SK-N-SH (cell line): ENCODE measurements at regions not wholly inside any gene's neighbourhood (a gene's known extent, or its start where the extent isn't known, plus 50 kb on each side); places are given as distances from the start of the nearest gene placed in this dataset.

ENCODE experiments used
- CTCF ChIA-PET: fragments of 300-600, 350-600 bp; formaldehyde crosslinking; extraction: SDS; loops from one replicate; lab custom pipeline; 2021; lab: Yijun Ruan, JAX
- POLR2A ChIA-PET: fragments of 350-600 bp; sonication (Branson Sonifier 250); formaldehyde crosslinking; extraction: SDS; loops from one replicate; lab custom pipeline; 2020; ENCODE audit warnings: antibody characterized with exemption, inconsistent platforms; lab: Yijun Ruan, JAX
- DNase-seq: peaks from one replicate; pipeline ENCODE4 v3.0.0; 2012
- H2AFZ ChIP-seq: fragments of 200-600 bp; sonication (generic); 2 replicates; pipeline ENCODE4 v1.8.1; 2016; ENCODE audit warnings: antibody characterized with exemption, mild to moderate bottlenecking, low read depth
- H3F3A ChIP-seq: fragments of 200-600 bp; sonication (generic); replicated peaks from 2 replicates; pipeline ENCODE3; 2016; ENCODE audit warnings: antibody characterized with exemption, mild to moderate bottlenecking; ENCODE audit not compliant: insufficient read depth
- H3K27ac ChIP-seq, 2 experiments: fragments of 200-500 bp in 1 of 2; fragments of 200-600 bp in 1 of 2; sonication (Bioruptor generic) in 1 of 2; sonication (generic), shearing (Covaris generic) in 1 of 2; 2 replicates each; pipeline versions ENCODE4 v1.5.1 to v1.6.1; 2014 to 2016; ENCODE audit warnings: low read depth in 2 of 2, inconsistent platforms in 1 of 2, low read length in 1 of 2, mild to moderate bottlenecking in 1 of 2, mixed read lengths in 1 of 2
- H3K27me3 ChIP-seq: fragments of 200-600 bp; sonication (generic), shearing (Covaris generic); 2 replicates; pipeline ENCODE4 v1.6.1; 2016; ENCODE audit warnings: mixed run types; ENCODE audit not compliant: insufficient read depth
- H3K36me3 ChIP-seq, 2 experiments: fragments of 200-500 bp in 1 of 2; fragments of 200-600 bp in 1 of 2; sonication (Bioruptor generic) in 1 of 2; sonication (generic) in 1 of 2; replicated peaks in 1 of 2; 2 replicates each; pipeline versions ENCODE3 to v1.5.1; 2014 to 2016; ENCODE audit warnings: low read length in 1 of 2, mild to moderate bottlenecking in 1 of 2; ENCODE audit not compliant: insufficient read depth in 2 of 2, control insufficient read depth in 1 of 2
- H3K4me1 ChIP-seq, 2 experiments: fragments of 200-500 bp in 1 of 2; fragments of 200-600 bp in 1 of 2; sonication (Bioruptor generic) in 1 of 2; sonication (generic), shearing (Covaris generic) in 1 of 2; 2 replicates each; pipeline versions ENCODE4 v1.5.1 to v1.6.1; 2014 to 2016; ENCODE audit warnings: low read depth in 1 of 2, low read length in 1 of 2, mixed run types in 1 of 2; ENCODE audit not compliant: insufficient read depth in 2 of 2, control insufficient read depth in 1 of 2
- H3K4me2 ChIP-seq: fragments of 200-600 bp; sonication (generic), shearing (Covaris generic); 2 replicates; pipeline ENCODE4 v1.6.1; 2017; ENCODE audit warnings: mixed run types
- H3K4me3 ChIP-seq, 2 experiments: fragments of 200-500 bp in 1 of 2; fragments of 200-600 bp in 1 of 2; sonication (Bioruptor generic) in 1 of 2; sonication (generic), shearing (Covaris generic) in 1 of 2; 2 replicates each; pipeline versions ENCODE4 v1.5.1 to v1.8.1; 2014 to 2016; ENCODE audit warnings: low read depth in 2 of 2, inconsistent platforms in 1 of 2, low read length in 1 of 2, mild to moderate bottlenecking in 1 of 2, mixed read lengths in 1 of 2, moderate library complexity in 1 of 2
- H3K79me2 ChIP-seq: fragments of 200-600 bp; sonication (generic); 2 replicates; pipeline ENCODE4 v1.8.1; 2017; ENCODE audit warnings: mild to moderate bottlenecking; ENCODE audit not compliant: insufficient read depth
- H3K9ac ChIP-seq: fragments of 200-600 bp; sonication (generic); 2 replicates; pipeline ENCODE4 v1.6.1; 2017; ENCODE audit warnings: mixed run types
- H3K9me2 ChIP-seq: fragments of 200-600 bp; sonication (generic); 2 replicates; pipeline ENCODE4 v1.6.1; 2017; ENCODE audit warnings: mixed run types
- H3K9me3 ChIP-seq: fragments of 200-600 bp; sonication (generic); 2 replicates; pipeline ENCODE4 v1.6.1; 2017; ENCODE audit warnings: mixed run types, mild to moderate bottlenecking, moderate library complexity
- H4K20me1 ChIP-seq: fragments of 200-600 bp; sonication (generic); 2 replicates; pipeline ENCODE4 v1.6.1; 2017; ENCODE audit warnings: mild to moderate bottlenecking, mixed run types; ENCODE audit not compliant: insufficient read depth
- CTCF ChIP-seq: fragments of 200-600 bp; sonication (generic); IDR thresholded peaks from 2 replicates; pipeline ENCODE4 v1.6.1; 2017; ENCODE audit warnings: antibody characterized with exemption, mild to moderate bottlenecking, moderate library complexity
- EP300 ChIP-seq, 2 experiments: IDR thresholded peaks; 2 replicates each; pipeline versions ENCODE4 v1.4.0 to v1.6.1; 2012; ENCODE audit warnings: borderline replicate concordance in 1 of 2, low read depth in 1 of 2, low read length in 1 of 2
- EZH2phosphoT487 ChIP-seq: fragments of 200-600 bp; sonication (generic); IDR thresholded peaks from 2 replicates; pipeline ENCODE4 v1.6.1; 2017; ENCODE audit warnings: low read depth, mixed run types, mild to moderate bottlenecking, antibody characterized with exemption, moderate library complexity, borderline replicate concordance
- GATA2 ChIP-seq: sonication (generic); formaldehyde crosslinking; IDR thresholded peaks from 2 replicates; pipeline ENCODE4 v1.5.0; 2020; ENCODE audit warnings: mild to moderate bottlenecking, missing genetic modification reagents
- IRF3 ChIP-seq: fragments of 150-350 bp; IDR thresholded peaks from 2 replicates; pipeline ENCODE4 v1.6.1; 2016; ENCODE audit warnings: mild to moderate bottlenecking, low read depth, low read length
- JUND ChIP-seq: IDR thresholded peaks from 2 replicates; pipeline ENCODE4 v1.4.0; 2012
- NFIC ChIP-seq: IDR thresholded peaks from 2 replicates; pipeline ENCODE4 v1.4.0; 2012; ENCODE audit warnings: borderline replicate concordance
- NRF1 ChIP-seq: IDR thresholded peaks from 2 replicates; pipeline ENCODE4 v1.6.1; 2012; ENCODE audit warnings: low read depth, mild to moderate bottlenecking, low read length
- PBX3 ChIP-seq: IDR thresholded peaks from 2 replicates; pipeline ENCODE4; 2012
- POLR2AphosphoS5 ChIP-seq: IDR thresholded peaks from 2 replicates; pipeline ENCODE4 v1.6.1; 2012; ENCODE audit warnings: low read depth, low read length
- TEAD4 ChIP-seq: IDR thresholded peaks from 2 replicates; pipeline ENCODE4 v1.4.0; 2012; ENCODE audit warnings: mild to moderate bottlenecking, borderline replicate concordance; ENCODE audit not compliant: insufficient read depth
- USF2 ChIP-seq: fragments of 150-350 bp; IDR thresholded peaks from 2 replicates; pipeline ENCODE4 v1.6.1; 2017; ENCODE audit warnings: antibody characterized with exemption, low read length, low read depth, borderline replicate concordance
- WGBS: methylation state at CpG from one replicate; pipeline ENCODE4 v1.1.6; 2017; ENCODE audit warnings: low lambda C conversion rate; 5-methylcytosine and 5-hydroxymethylcytosine counted together

- TF ChIP-seq EP300 (IDR thresholded peaks at IDR 0.05; ENCODE audit: borderline replicate concordance in 1 of 2, low read depth in 1 of 2, low read length in 1 of 2) (no peak), EZH2phosphoT487 (no peak), NFIC (no peak), NRF1 (no peak)
Observed at GRCh38 chr14:80077262-80077661, 134.0 kb downstream of the DIO2 start (continued).

GRCh38 chr14:80074900-80075574, 136.3 kb downstream of the DIO2 start:
- WGBS, result 53% methylated on average over 2 of the region's 2 CpGs

More at GRCh38 chr14:80074900-80075574, 136.3 kb downstream of the DIO2 start:
- no peaks in the 10 kb centered on the region for H3K9me2 ChIP-seq
- H3K27me3 ChIP-seq, result no peaks in the 10 kb centered on the region
- POLR2A ChIA-PET, result no interaction called here
- H3K9me3 ChIP-seq, result peaks cover 8% of the 10 kb centered on the region
- no peak overlapping the region for H3K9ac ChIP-seq
- CTCF ChIA-PET, result no interaction called here
- TF ChIP-seq CTCF (no peak), TEAD4 (no peak), POLR2AphosphoS5 (no peak), IRF3 (no peak), USF2 (no peak), NRF1 (no peak), JUND (no peak), GATA2 (CRISPR knock-in tag) (no peak), PBX3 (no peak)
- H3K4me2 ChIP-seq, result no peak overlapping the region
- H4K20me1 ChIP-seq, result no peaks in the 10 kb centered on the region
- H3K27ac ChIP-seq, result no peak overlapping the region
- DNase-seq, result no peak
- H3K36me3 ChIP-seq, result no peaks in the 10 kb centered on the region
- no peak overlapping the region for H3K4me3 ChIP-seq
- H3K79me2 ChIP-seq, result no peaks in the 10 kb centered on the region
- H3F3A ChIP-seq, result no peaks in the 10 kb centered on the region
- no peaks in the 10 kb centered on the region for H3K4me1 ChIP-seq
- no peak overlapping the region for H2AFZ ChIP-seq
